Esophagus squamous epithelium (tissue), 5 donors: ENCODE measurements at regions not wholly inside any gene's neighbourhood (a gene's known extent, or its start where the extent isn't known, plus 50 kb on each side); places are given as distances from the start of the nearest gene placed in this dataset.
"Not testable (repeated sequence)": the region's sequence is repeated elsewhere in the genome, so short reads cannot be mapped to it uniquely, and the experiment has no call there.

Source experiments
- DNase-seq: peaks from one replicate; lab custom pipeline; 2025; lab: John Stamatoyannopoulos, UW
- H3K27ac ChIP-seq, 4 donors: fragments of 200-600 bp; sonication (generic); one replicate each; pipeline ENCODE4 v1.5.1; 2016 to 2019; ENCODE audit warnings: mild to moderate bottlenecking in 1 of 4
- H3K27me3 ChIP-seq, 4 donors: fragments of 200-600 bp; sonication (generic); 1 replicate in 3 of 4; 2 replicates in 1 of 4; pipeline versions ENCODE4 v1.5.1 to v1.6.0; 2017 to 2021; ENCODE audit warnings: antibody characterized with exemption in 1 of 4
- H3K36me3 ChIP-seq, 3 donors: fragments of 200-600 bp; sonication (generic); one replicate each; pipeline ENCODE4 v1.5.1; 2016 to 2019
- H3K4me1 ChIP-seq, 3 donors: fragments of 200-600 bp; sonication (generic); one replicate each; pipeline ENCODE4 v1.5.1; 2017 to 2019
- H3K4me3 ChIP-seq, 4 donors: fragments of 200-600 bp; sonication (generic); 1 replicate in 3 of 4; 2 replicates in 1 of 4; pipeline ENCODE4 v1.5.1; 2016 to 2019; ENCODE audit warnings: mild to moderate bottlenecking in 2 of 4, moderate library complexity in 1 of 4
- H3K9me3 ChIP-seq, 3 donors: fragments of 200-600 bp; sonication (generic); one replicate each; pipeline ENCODE4 v1.5.1; 2016 to 2019
- POLR2A ChIP-seq, 4 donors: fragments of 450-650 bp; IDR thresholded peaks; one replicate each; pipeline ENCODE4 v1.6.1; 2017; ENCODE audit warnings: antibody characterized with exemption in 4 of 4, mild to moderate bottlenecking in 4 of 4, moderate library complexity in 3 of 4
- WGBS, 2 donors: methylation state at CpG; one replicate each; pipeline ENCODE4 v1.1.5; 2018; 5-methylcytosine and 5-hydroxymethylcytosine counted together
- intact Hi-C: fragments of 100-400 bp; cut with DNase I; formaldehyde crosslinking; loops from one replicate; pipeline ENCODE4 v1.15.0; 2022
- TF ChIP-seq, protein P1 (sequence below), 6 experiments: fragments of 450-650 bp in 4 of 6; fragments of 200-600 bp in 2 of 6; sonication (generic) in 2 of 6; IDR thresholded peaks; one replicate each; pipeline ENCODE4 v1.5.1; 2016 to 2019; ENCODE audit warnings: antibody characterized with exemption in 6 of 6, mild to moderate bottlenecking in 4 of 6, moderate library complexity in 4 of 6
- donor health status: DM: yes; HTN: yes; CAD: no.

- TF ChIP-seq POLR2A (IDR thresholded peaks at IDR 0.05) = no peak
- TF ChIP-seq, protein P1, sequence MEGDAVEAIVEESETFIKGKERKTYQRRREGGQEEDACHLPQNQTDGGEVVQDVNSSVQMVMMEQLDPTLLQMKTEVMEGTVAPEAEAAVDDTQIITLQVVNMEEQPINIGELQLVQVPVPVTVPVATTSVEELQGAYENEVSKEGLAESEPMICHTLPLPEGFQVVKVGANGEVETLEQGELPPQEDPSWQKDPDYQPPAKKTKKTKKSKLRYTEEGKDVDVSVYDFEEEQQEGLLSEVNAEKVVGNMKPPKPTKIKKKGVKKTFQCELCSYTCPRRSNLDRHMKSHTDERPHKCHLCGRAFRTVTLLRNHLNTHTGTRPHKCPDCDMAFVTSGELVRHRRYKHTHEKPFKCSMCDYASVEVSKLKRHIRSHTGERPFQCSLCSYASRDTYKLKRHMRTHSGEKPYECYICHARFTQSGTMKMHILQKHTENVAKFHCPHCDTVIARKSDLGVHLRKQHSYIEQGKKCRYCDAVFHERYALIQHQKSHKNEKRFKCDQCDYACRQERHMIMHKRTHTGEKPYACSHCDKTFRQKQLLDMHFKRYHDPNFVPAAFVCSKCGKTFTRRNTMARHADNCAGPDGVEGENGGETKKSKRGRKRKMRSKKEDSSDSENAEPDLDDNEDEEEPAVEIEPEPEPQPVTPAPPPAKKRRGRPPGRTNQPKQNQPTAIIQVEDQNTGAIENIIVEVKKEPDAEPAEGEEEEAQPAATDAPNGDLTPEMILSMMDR (IDR thresholded peaks at IDR 0.05) = no peak
- Histone ChIP-seq H3K4me3 (no peak overlapping the region), H3K9me3 (no peaks in the 10 kb centered on the region), H3K27me3 (peaks cover 0 to 13% (median 0%) of the 10 kb centered on the region in 4 donors), H3K36me3 (no peaks in the 10 kb centered on the region), H3K27ac (no peak overlapping the region), H3K4me1 (peaks cover 9 to 30% (median 19%) of the 10 kb centered on the region in 3 donors)
- no peak for DNase-seq
- 73 to 75% methylated on average over 10 to 13 of the region's 18 CpGs for WGBS, 2 donors
- intact Hi-C loops = no loop called here
Observed at GRCh38 chr22:44570476-44571445, 72.7 kb upstream of the RTL6 start.

DNA sequence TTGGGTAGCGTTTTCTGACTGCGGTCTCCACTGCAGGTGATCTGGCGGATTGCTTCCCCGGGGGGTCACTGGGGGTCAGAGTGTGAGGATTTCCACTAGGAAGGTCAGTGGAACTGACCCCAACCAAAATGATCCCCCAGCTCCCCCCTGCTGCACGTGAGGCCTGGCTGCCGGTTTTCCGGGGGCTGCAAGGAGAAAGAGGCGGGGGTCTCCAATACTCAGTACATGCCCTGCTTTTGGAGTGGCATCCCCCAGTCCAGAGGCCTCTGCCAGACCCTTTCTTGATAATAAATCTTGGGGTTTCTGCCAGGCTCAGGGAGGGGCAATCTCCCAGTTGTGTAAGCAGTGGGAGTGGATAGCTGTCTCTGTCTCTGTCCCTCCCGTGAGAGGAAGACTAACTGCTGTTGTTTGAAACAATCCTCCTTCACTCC is 71.5 kb upstream of the RTL6 start:
- H3K27me3 ChIP-seq = peaks cover 0 to 2% (median 0%) of the 10 kb centered on the region in 4 donors
- TF ChIP-seq, protein P1 (IDR thresholded peaks at IDR 0.05) = no peak
- no peak for TF ChIP-seq POLR2A (IDR thresholded peaks at IDR 0.05)
- 79% methylated on average over 5 to 6 of the region's 9 CpGs for WGBS, 2 donors
- no peaks in the 10 kb centered on the region for H3K9me3 ChIP-seq
- no peak overlapping the region for H3K27ac ChIP-seq
- peaks cover under 1 to 21% (median 15%) of the 10 kb centered on the region in 3 donors for H3K4me1 ChIP-seq
- intact Hi-C loops = no loop called here
- DNase-seq = no peak
- H3K4me3 ChIP-seq = no peak overlapping the region
- no peaks in the 10 kb centered on the region for H3K36me3 ChIP-seq

GRCh38 chr22:44567846-44568493 is 69.9 kb upstream of the RTL6 start:
- H3K9me3 ChIP-seq = no peaks in the 10 kb centered on the region
- intact Hi-C loops = no loop called here
- H3K4me1 ChIP-seq = peaks cover 0 to 6% (median 3%) of the 10 kb centered on the region in 3 donors
- H3K4me3 ChIP-seq = no peak overlapping the region
- 49 to 61% methylated on average over 7 to 8 of the region's 8 CpGs for WGBS, 2 donors
- no peak for DNase-seq
- H3K27ac ChIP-seq = no peak overlapping the region
- TF ChIP-seq, protein P1 (IDR thresholded peaks at IDR 0.05) = peak in 5 of 6 experiments; percentile 33 to 60 (median 44)
- TF ChIP-seq POLR2A (IDR thresholded peaks at IDR 0.05) = no peak
- H3K27me3 ChIP-seq = no peaks in the 10 kb centered on the region
- no peaks in the 10 kb centered on the region for H3K36me3 ChIP-seq

GRCh38 chr22:44567378-44567841 is 69.4 kb upstream of the RTL6 start:
- H3K4me1 ChIP-seq, DNase-seq, intact Hi-C loops, H3K27me3 ChIP-seq, H3K36me3 ChIP-seq, H3K27ac ChIP-seq, H3K4me3 ChIP-seq, H3K9me3 ChIP-seq: not testable (repeated sequence)
- WGBS, 2 donors = 48 to 90% methylated on average over 4 to 7 of the region's 8 CpGs

DNA sequence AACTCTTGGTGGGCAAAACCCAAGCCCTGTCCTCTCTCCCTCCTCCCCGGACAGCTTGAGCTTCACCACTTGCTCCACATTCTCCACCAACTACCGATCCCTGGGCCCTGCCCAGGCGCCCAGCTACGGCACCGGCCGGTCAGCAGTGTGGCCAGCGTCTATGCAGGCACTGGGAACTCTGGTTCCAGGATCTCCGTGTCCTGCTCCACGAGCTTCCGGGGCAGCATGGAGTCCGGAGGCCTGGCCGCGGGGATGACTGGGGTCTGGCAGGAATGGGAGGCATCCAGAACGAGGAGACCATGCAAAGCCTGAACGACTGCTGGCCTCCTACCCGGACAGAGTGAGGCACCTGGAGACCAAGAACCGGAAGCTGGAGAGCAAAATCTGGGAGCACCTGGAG is 68.9 kb upstream of the RTL6 start:
- WGBS, 2 donors = 92 to 97% methylated on average over 7 of the region's 17 CpGs
- Histone ChIP-seq H3K4me3 (no peak overlapping the region), H3K36me3 (no peaks in the 10 kb centered on the region), H3K9me3 (no peaks in the 10 kb centered on the region), H3K27me3 (no peaks in the 10 kb centered on the region), H3K27ac (no peak overlapping the region), H3K4me1 (no peaks in the 10 kb centered on the region)
- TF ChIP-seq, protein P1 (IDR thresholded peaks at IDR 0.05) = no peak
- no peak for TF ChIP-seq POLR2A (IDR thresholded peaks at IDR 0.05)
- no peak for DNase-seq
- intact Hi-C loops = no loop called here

- H3K4me3 ChIP-seq, H3K9me3 ChIP-seq, H3K27ac ChIP-seq, DNase-seq, H3K36me3 ChIP-seq, H3K4me1 ChIP-seq, intact Hi-C loops, H3K27me3 ChIP-seq: not testable (repeated sequence)
- 64 to 82% methylated on average over 7 of the region's 7 CpGs for WGBS, 2 donors
Observed at GRCh38 chr22:44562651-44563050, 64.6 kb upstream of the RTL6 start.
